ENCODE measurements at regions not wholly inside any gene's neighbourhood (a gene's known extent, or its start where the extent isn't known, plus 50 kb on each side); places are given as distances from the start of the nearest gene placed in this dataset.

DNA sequence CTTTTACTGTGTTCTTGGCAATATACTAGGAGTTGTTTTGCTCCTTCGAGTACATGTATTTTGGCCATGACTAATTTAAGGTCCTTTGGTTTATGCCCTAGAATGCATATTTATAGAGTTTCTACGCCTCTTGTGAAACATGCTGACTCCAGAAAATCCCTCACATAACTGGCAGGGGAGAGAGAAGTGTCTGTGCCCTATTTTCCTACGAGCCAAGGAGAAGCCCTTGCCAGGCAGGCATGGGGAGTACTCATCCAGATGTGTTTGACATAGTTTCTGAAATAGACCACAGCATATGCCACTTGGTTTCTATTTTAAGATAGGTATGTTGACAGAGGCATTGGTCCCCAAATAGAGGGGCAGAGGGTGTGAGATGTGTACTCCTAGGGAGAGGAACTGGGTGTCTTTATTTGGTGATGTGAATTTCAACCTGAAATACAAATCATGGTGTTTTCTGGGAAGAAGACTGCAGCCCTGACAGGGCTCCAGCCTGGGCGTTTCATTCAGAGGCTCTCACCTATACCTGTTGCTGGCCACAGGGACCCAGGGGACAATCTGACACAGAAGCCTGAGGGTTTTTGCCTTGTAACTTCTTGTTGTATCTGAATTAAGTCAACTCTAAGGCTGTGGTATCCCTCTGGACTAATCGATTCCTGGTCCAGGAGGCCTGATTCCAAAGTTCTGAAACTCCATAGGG lies 267.8 kb upstream of the C2CD4B start:
- no peaks in the 10 kb centered on the region for H3K9me3 Mint-ChIP-seq (ENCODE audit: low read depth, unreplicated experiment)
- H3K36me3 Mint-ChIP-seq (ENCODE audit: insufficient read depth, unreplicated experiment) = no peaks in the 10 kb centered on the region
- DNase-seq = no peak
- TF ChIP-seq, protein P1, sequence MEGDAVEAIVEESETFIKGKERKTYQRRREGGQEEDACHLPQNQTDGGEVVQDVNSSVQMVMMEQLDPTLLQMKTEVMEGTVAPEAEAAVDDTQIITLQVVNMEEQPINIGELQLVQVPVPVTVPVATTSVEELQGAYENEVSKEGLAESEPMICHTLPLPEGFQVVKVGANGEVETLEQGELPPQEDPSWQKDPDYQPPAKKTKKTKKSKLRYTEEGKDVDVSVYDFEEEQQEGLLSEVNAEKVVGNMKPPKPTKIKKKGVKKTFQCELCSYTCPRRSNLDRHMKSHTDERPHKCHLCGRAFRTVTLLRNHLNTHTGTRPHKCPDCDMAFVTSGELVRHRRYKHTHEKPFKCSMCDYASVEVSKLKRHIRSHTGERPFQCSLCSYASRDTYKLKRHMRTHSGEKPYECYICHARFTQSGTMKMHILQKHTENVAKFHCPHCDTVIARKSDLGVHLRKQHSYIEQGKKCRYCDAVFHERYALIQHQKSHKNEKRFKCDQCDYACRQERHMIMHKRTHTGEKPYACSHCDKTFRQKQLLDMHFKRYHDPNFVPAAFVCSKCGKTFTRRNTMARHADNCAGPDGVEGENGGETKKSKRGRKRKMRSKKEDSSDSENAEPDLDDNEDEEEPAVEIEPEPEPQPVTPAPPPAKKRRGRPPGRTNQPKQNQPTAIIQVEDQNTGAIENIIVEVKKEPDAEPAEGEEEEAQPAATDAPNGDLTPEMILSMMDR (IDR thresholded peaks at IDR 0.05; ENCODE audit: unreplicated experiment) = no peak
- BruUV-seq (replicated peaks) = no TSS peak
- no peak overlapping the region for H3K4me3 Mint-ChIP-seq (ENCODE audit: low read depth, unreplicated experiment)
- H3K4me1 Mint-ChIP-seq (ENCODE audit: low read depth, unreplicated experiment) = no peaks in the 10 kb centered on the region
- no peak overlapping the region for H3K27ac Mint-ChIP-seq (ENCODE audit: unreplicated experiment)
- H3K27me3 Mint-ChIP-seq (ENCODE audit: unreplicated experiment) = peaks cover 7% of the 10 kb centered on the region
- CTCF ChIA-PET = interaction anchor here (0.6 kb wide), 1 partner anchor 18 kb away, joined by 3 read pairs; no protein-coding TSS in a partner anchor
- intact Hi-C loops (cut with micrococcal nuclease; ENCODE audit: unreplicated experiment) = no loop called here

GRCh38 chr15:62436235-62436634 lies 271.1 kb upstream of the C2CD4B start:
- Mint-ChIP-seq H3K4me3 (ENCODE audit: low read depth, unreplicated experiment) (no peak overlapping the region), H3K36me3 (ENCODE audit: insufficient read depth, unreplicated experiment) (no peaks in the 10 kb centered on the region), H3K9me3 (ENCODE audit: low read depth, unreplicated experiment) (no peaks in the 10 kb centered on the region), H3K27ac (ENCODE audit: unreplicated experiment) (no peak overlapping the region), H3K4me1 (ENCODE audit: low read depth, unreplicated experiment) (no peaks in the 10 kb centered on the region), H3K27me3 (ENCODE audit: unreplicated experiment) (peaks cover 7% of the 10 kb centered on the region)
- DNase-seq = no peak
- TF ChIP-seq, protein P1 (IDR thresholded peaks at IDR 0.05; ENCODE audit: unreplicated experiment) = no peak
- intact Hi-C loops (cut with micrococcal nuclease; ENCODE audit: unreplicated experiment) = no loop called here
- BruUV-seq (replicated peaks) = no TSS peak
- CTCF ChIA-PET = no interaction called here

DNA sequence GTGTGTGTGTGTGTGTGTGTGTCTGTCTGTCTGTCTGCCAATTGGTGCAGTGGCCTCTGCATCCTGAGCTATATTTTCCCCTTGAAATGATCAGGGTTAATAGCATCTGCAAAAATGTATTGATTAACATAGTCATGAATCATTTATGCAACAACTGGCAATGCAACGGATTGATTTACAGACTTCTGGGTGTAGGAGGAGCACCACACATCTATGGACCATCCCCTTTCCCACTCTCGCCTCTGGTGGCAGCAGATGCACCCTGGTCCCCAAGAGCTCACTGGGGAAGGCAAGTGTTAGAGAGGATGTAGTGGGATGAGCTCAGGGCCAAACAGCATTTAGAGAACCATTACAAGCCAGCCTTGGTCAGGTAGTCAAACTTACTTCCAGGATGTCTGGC lies 272.7 kb upstream of the C2CD4B start:
- Mint-ChIP-seq H3K4me3 (ENCODE audit: low read depth, unreplicated experiment) (no peak overlapping the region), H3K27ac (ENCODE audit: unreplicated experiment) (no peak overlapping the region)
- intact Hi-C loops (cut with micrococcal nuclease; ENCODE audit: unreplicated experiment) = no loop called here

GRCh38 chr15:62439543-62440016 lies 274.5 kb upstream of the C2CD4B start:
- no peak overlapping the region for H3K27ac Mint-ChIP-seq (ENCODE audit: unreplicated experiment)
- TF ChIP-seq, protein P1 (IDR thresholded peaks at IDR 0.05; ENCODE audit: unreplicated experiment) = no peak
- CTCF ChIA-PET = interaction anchor here (0.7 kb wide), 1 partner anchor 45 kb away, joined by 3 read pairs; no protein-coding TSS in a partner anchor
- H3K9me3 Mint-ChIP-seq (ENCODE audit: low read depth, unreplicated experiment) = no peaks in the 10 kb centered on the region
- DNase-seq = no peak
- no peaks in the 10 kb centered on the region for H3K36me3 Mint-ChIP-seq (ENCODE audit: insufficient read depth, unreplicated experiment)
- H3K27me3 Mint-ChIP-seq (ENCODE audit: unreplicated experiment) = peaks cover 4% of the 10 kb centered on the region
- no TSS peak for BruUV-seq (replicated peaks)
- no peaks in the 10 kb centered on the region for H3K4me1 Mint-ChIP-seq (ENCODE audit: low read depth, unreplicated experiment)
- H3K4me3 Mint-ChIP-seq (ENCODE audit: low read depth, unreplicated experiment) = no peak overlapping the region
- intact Hi-C loops (cut with micrococcal nuclease; ENCODE audit: unreplicated experiment) = no loop called here

More for the DNA sequence above, 272.7 kb upstream of the C2CD4B start:
- Mint-ChIP-seq H3K36me3 (ENCODE audit: insufficient read depth, unreplicated experiment) (no peaks in the 10 kb centered on the region), H3K27me3 (ENCODE audit: unreplicated experiment) (peaks cover 7% of the 10 kb centered on the region), H3K9me3 (ENCODE audit: low read depth, unreplicated experiment) (no peaks in the 10 kb centered on the region), H3K4me1 (ENCODE audit: low read depth, unreplicated experiment) (no peaks in the 10 kb centered on the region)
- BruUV-seq (replicated peaks) = no TSS peak
- DNase-seq = no peak
- TF ChIP-seq, protein P1 (IDR thresholded peaks at IDR 0.05; ENCODE audit: unreplicated experiment) = no peak
- CTCF ChIA-PET = no interaction called here

Measured in Calu3 (cell line).